MM.1S (cell line): ENCODE measurements at regions not wholly inside any gene's neighbourhood (a gene's known extent, or its start where the extent isn't known, plus 50 kb on each side); places are given as distances from the start of the nearest gene placed in this dataset.

Source experiments
- CTCF ChIP-seq: fragments of 300-600 bp; sonication (generic); IDR thresholded peaks from 2 replicates; pipeline ENCODE4 v1.5.1; 2016; ENCODE audit warnings: antibody characterized with exemption, low read length, mixed read lengths
- EZH2phosphoT487 ChIP-seq: fragments of 300-600 bp; sonication (generic); IDR thresholded peaks from 2 replicates; pipeline ENCODE4 v1.6.1; 2018; ENCODE audit warnings: antibody characterized with exemption, low read length

GRCh38 chr6:21437581-21437980 lies 156.0 kb upstream of the SOX4 start:
- TF ChIP-seq EZH2phosphoT487 (no peak), CTCF (no peak)
